Activated naive CD4-positive, alpha-beta T cell treated with anti-CD3 and anti-CD28 coated beads, Interleukin-2, amount 10 ng/mL, durations not matched to agents 7 days and 5 days (primary cell): ENCODE measurements at regions not wholly inside any gene's neighbourhood (a gene's known extent, or its start where the extent isn't known, plus 50 kb on each side); places are given as distances from the start of the nearest gene placed in this dataset.

Source experiments
- CTCF ChIA-PET: fragments of 350-600 bp; sonication (Branson Sonifier 250); formaldehyde crosslinking; loops from one replicate; lab custom pipeline; 2021; ENCODE audit warnings: antibody characterized with exemption; lab: Charles Lee
- DNase-seq: peaks from one replicate; pipeline ENCODE4 v3.0.0-alpha.2; 2020
- H3K27ac Mint-ChIP-seq: one replicate; pipeline ENCODE4 v1.8.0; 2021; ENCODE audit warnings: mild to moderate bottlenecking, moderate library complexity, mixed read lengths
- H3K27me3 Mint-ChIP-seq: one replicate; pipeline ENCODE4 v1.8.0; 2021; ENCODE audit warnings: mild to moderate bottlenecking, mixed read lengths
- H3K36me3 Mint-ChIP-seq: one replicate; pipeline ENCODE4 v1.8.0; 2021; ENCODE audit warnings: mixed read lengths
- H3K4me1 Mint-ChIP-seq: one replicate; pipeline ENCODE4 v1.8.0; 2021; ENCODE audit warnings: mixed read lengths
- H3K4me3 Mint-ChIP-seq: one replicate; pipeline ENCODE4 v1.8.0; 2021; ENCODE audit warnings: mild to moderate bottlenecking, moderate library complexity, mixed read lengths
- H3K9me3 Mint-ChIP-seq: one replicate; pipeline ENCODE4 v1.8.0; 2021; ENCODE audit warnings: mixed read lengths

DNA sequence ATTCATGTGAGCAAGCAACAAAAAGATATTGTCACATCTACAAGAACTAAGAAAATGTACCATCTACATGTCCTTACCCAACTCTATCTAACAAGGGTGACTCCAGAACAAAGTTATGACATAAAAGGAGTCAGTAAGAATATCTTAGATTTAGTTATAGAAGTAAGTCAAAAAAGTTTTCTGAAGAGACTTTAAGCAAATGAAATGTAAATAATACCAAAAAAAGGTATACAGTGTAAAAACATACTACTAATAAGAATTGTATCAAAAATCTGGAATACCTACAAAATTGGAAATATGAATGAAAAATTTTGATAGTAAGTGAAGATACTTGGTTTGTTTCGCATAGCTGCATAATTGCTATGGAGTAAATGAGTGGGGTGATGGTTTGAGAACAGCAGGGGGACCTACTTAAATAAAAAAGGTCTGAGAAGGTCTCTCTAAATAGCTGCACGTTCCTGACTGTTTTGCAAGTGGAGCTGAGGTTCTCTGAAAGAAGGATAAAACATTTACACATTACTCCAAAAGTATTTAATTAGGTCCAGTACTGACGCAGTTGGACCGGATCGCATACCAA, 51.0 kb upstream of the ENPP6 start:
- peaks cover 62% of the 10 kb centered on the region for H3K4me1 Mint-ChIP-seq
- H3K27ac Mint-ChIP-seq = peak overlapping the region; percentile 96
- peaks cover 2% of the 10 kb centered on the region for H3K9me3 Mint-ChIP-seq
- peak overlapping the region; percentile 68 for H3K4me3 Mint-ChIP-seq
- no peaks in the 10 kb centered on the region for H3K36me3 Mint-ChIP-seq
- CTCF ChIA-PET = interaction anchor here (0.8 to 9.0 kb wide), 9 partner anchors 13 to 266 kb away, joined by 3 to 115 read pairs (median 6); no protein-coding TSS in a partner anchor
- H3K27me3 Mint-ChIP-seq = peaks cover 4% of the 10 kb centered on the region
- no peak for DNase-seq

DNA sequence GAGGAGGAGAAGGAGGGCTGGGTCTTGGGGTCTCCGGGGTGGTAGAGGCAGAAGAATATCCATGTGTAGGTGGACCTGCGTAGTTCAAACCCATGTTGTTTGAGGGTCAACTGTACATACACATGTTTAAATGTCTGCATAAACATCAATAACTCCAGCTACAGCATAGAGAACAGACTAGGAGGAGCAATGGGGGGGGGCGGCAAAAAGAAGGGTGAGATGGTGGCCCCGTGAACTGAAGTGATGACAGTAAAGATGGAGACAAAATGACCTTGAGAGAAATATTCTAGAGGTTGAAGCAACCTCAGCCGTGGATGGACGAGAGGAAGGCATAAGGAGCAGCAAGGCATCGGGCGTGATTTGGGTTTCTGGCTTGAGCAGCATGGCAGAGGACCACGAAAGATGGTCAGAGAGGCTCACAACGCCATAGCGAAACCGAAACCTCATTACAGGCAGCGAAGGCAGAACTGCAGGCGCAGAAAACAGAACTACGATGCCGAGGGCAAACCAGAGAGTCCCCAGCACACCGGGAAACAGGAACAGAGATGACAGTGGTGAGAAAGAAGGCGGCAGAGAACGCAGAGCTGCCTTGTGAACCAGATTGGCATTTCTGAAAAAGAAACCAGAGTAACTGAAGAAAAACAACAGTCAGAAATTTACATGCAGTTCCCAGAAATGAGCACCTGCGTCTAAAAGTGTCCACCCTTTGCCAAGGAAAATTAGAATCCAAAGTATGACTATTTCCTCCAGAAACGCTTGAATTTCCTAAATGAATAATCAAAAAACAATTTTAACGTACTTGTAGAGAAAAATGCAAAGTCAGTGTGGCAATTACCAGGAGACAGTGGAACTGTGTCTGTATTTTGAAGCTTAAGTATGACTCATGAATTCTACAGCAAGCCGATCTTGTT, 50.3 kb upstream of the ENPP6 start:
- DNase-seq = peak; percentile 89
- CTCF ChIA-PET = interaction anchor here (0.8 to 9.0 kb wide), 9 partner anchors 14 to 267 kb away, joined by 3 to 115 read pairs (median 6); no protein-coding TSS in a partner anchor
- H3K4me1 Mint-ChIP-seq = peaks cover 62% of the 10 kb centered on the region

More for the DNA sequence above, 50.3 kb upstream of the ENPP6 start:
- Mint-ChIP-seq H3K27ac (peak overlapping the region; percentile 96), H3K27me3 (peaks cover 7% of the 10 kb centered on the region), H3K9me3 (peaks cover 2% of the 10 kb centered on the region), H3K36me3 (no peaks in the 10 kb centered on the region), H3K4me3 (peak overlapping the region; percentile 68)
